ENCODE measurements at regions not wholly inside any gene's neighbourhood (a gene's known extent, or its start where the extent isn't known, plus 50 kb on each side); places are given as distances from the start of the nearest gene placed in this dataset.

- no peak for DNase-seq (ENCODE audit: low read depth in 3 of 3)
Observed at GRCh38 chr13:53494406-53494805, 465.8 kb downstream of the OLFM4 start.

GRCh38 chr13:53499576-53500133 lies 471.0 kb downstream of the OLFM4 start:
- no peak for DNase-seq (ENCODE audit: low read depth in 3 of 3)

- DNase-seq (ENCODE audit: low read depth in 3 of 3): no peak
Observed at GRCh38 chr13:53501387-53501786, 472.8 kb downstream of the OLFM4 start.

- no peak for DNase-seq (ENCODE audit: low read depth in 3 of 3)
Observed at GRCh38 chr13:53507741-53508140, 479.1 kb downstream of the OLFM4 start.

GRCh38 chr13:53512635-53513034 lies 484.0 kb downstream of the OLFM4 start:
- no peak for DNase-seq (ENCODE audit: low read depth in 3 of 3)

- DNase-seq (ENCODE audit: low read depth in 3 of 3): no peak
Observed at GRCh38 chr13:53513226-53513625, 484.6 kb downstream of the OLFM4 start.

GRCh38 chr13:53520132-53520531 lies 491.5 kb downstream of the OLFM4 start:
- DNase-seq (ENCODE audit: low read depth in 3 of 3): no peak

GRCh38 chr13:53522034-53522433 lies 493.4 kb downstream of the OLFM4 start:
- DNase-seq (ENCODE audit: low read depth in 3 of 3): no peak

- no peak for DNase-seq (ENCODE audit: low read depth in 3 of 3)
Observed at GRCh38 chr13:53537586-53537985, 509.0 kb downstream of the OLFM4 start.

GRCh38 chr13:53545340-53545941 lies 516.8 kb downstream of the OLFM4 start:
- no peak for DNase-seq (ENCODE audit: low read depth in 3 of 3)

GRCh38 chr13:53560556-53560955 lies 531.9 kb downstream of the OLFM4 start:
- no peak for DNase-seq (ENCODE audit: low read depth in 3 of 3)

- no peak for DNase-seq (ENCODE audit: low read depth in 3 of 3)
Observed at GRCh38 chr13:53562419-53562818, 533.8 kb downstream of the OLFM4 start.

GRCh38 chr13:53568491-53568890 lies 539.9 kb downstream of the OLFM4 start:
- DNase-seq (ENCODE audit: low read depth in 3 of 3): no peak

GRCh38 chr13:53569453-53569852 lies 540.8 kb downstream of the OLFM4 start:
- no peak for DNase-seq (ENCODE audit: low read depth in 3 of 3)

GRCh38 chr13:53601113-53601512 lies 572.5 kb downstream of the OLFM4 start:
- DNase-seq (ENCODE audit: low read depth in 3 of 3): no peak

GRCh38 chr13:53605326-53605725 lies 576.7 kb downstream of the OLFM4 start:
- DNase-seq (ENCODE audit: low read depth in 3 of 3): no peak

GRCh38 chr13:53612200-53612599 lies 583.6 kb downstream of the OLFM4 start:
- no peak for DNase-seq (ENCODE audit: low read depth in 3 of 3)

GRCh38 chr13:53622456-53622855 lies 593.8 kb downstream of the OLFM4 start:
- no peak for DNase-seq (ENCODE audit: low read depth in 3 of 3)

GRCh38 chr13:53623146-53623545 lies 594.5 kb downstream of the OLFM4 start:
- no peak for DNase-seq (ENCODE audit: low read depth in 3 of 3)

- no peak for DNase-seq (ENCODE audit: low read depth in 3 of 3)
Observed at GRCh38 chr13:53631511-53631910, 602.9 kb downstream of the OLFM4 start.

GRCh38 chr13:53638040-53638439 lies 609.4 kb downstream of the OLFM4 start:
- no peak for DNase-seq (ENCODE audit: low read depth in 3 of 3)

- no peak for DNase-seq (ENCODE audit: low read depth in 3 of 3)
Observed at GRCh38 chr13:53642306-53642705, 613.7 kb downstream of the OLFM4 start.

GRCh38 chr13:53648673-53649072 lies 620.1 kb downstream of the OLFM4 start:
- no peak for DNase-seq (ENCODE audit: low read depth in 3 of 3)

GRCh38 chr13:53672005-53672404 lies 643.4 kb downstream of the OLFM4 start:
- no peak for DNase-seq (ENCODE audit: low read depth in 3 of 3)

Data from stimulated activated CD4-positive, alpha-beta T cell treated with anti-CD3 and anti-CD28 coated beads, TNF-alpha, amount 100 ng/mL, for 24 hours (primary cell).